K562 (cell line): ENCODE measurements at regions not wholly inside any gene's neighbourhood (a gene's known extent, or its start where the extent isn't known, plus 50 kb on each side); places are given as distances from the start of the nearest gene placed in this dataset.

ENCODE experiments used
- POLR2G ChIP-seq: fragments of 200-400 bp; formaldehyde crosslinking; IDR thresholded peaks from 2 replicates; pipeline ENCODE4 v1.6.1; 2017; ENCODE audit warnings: low read depth, mild to moderate bottlenecking, antibody characterized with exemption, low read length, moderate library complexity
- RBM39 ChIP-seq: fragments of 200-400 bp; formaldehyde crosslinking; optimal IDR thresholded peaks from 2 replicates; pipeline ENCODE3; 2018; ENCODE audit warnings: low read depth, low read length
- SREBF1 ChIP-seq: fragments of 150-350 bp; IDR thresholded peaks from 2 replicates; pipeline ENCODE4 v1.6.1; 2014; ENCODE audit warnings: antibody characterized with exemption, low read depth, low read length, borderline replicate concordance
- ZNF217 ChIP-seq: sonication (generic); formaldehyde crosslinking; IDR thresholded peaks from 2 replicates; pipeline ENCODE4 v1.8.0; 2022; ENCODE audit warnings: mild to moderate bottlenecking, missing genetic modification reagents
- ZNF324 ChIP-seq: fragments of 250-450 bp; sonication (Bioruptor Pico); IDR thresholded peaks from 2 replicates; pipeline ENCODE4 v1.4.0; 2020; ENCODE audit warnings: mild to moderate bottlenecking
- ZNF639 ChIP-seq, 2 experiments: fragments of 200-800 bp in 1 of 2; sonication (Bioruptor generic) in 1 of 2; sonication (generic) in 1 of 2; formaldehyde crosslinking in 1 of 2; IDR thresholded peaks in 1 of 2; conservative IDR thresholded peaks in 1 of 2; 2 replicates each; pipeline versions ENCODE4 v1.5.0 to v1.6.1; 2016 to 2020; ENCODE audit warnings: missing compliant biosample characterization in 1 of 2, missing genetic modification characterization in 1 of 2, missing genetic modification reagents in 1 of 2
- ZNF717 ChIP-seq: fragments of 250-450 bp; sonication (Bioruptor Pico); IDR thresholded peaks from 2 replicates; pipeline ENCODE4 v1.5.0; 2021
- ZNF785 ChIP-seq: fragments of 250-450 bp; sonication (Bioruptor Pico); IDR thresholded peaks from 2 replicates; pipeline ENCODE4 v1.4.0; 2020; ENCODE audit warnings: mild to moderate bottlenecking
- TF ChIP-seq, protein P1 (sequence below), 2 experiments: fragments of 450-650 bp; IDR thresholded peaks; 2 replicates each; pipeline ENCODE4 v1.6.1; 2018; ENCODE audit warnings: mild to moderate bottlenecking in 2 of 2, low read depth in 1 of 2; ENCODE audit not compliant: partially characterized antibody in 2 of 2
- TF ChIP-seq, protein P2 (sequence below): fragments of 250-450 bp; sonication (Bioruptor Pico); IDR thresholded peaks from 2 replicates; pipeline ENCODE4 v1.6.1; 2021; ENCODE audit warnings: mild to moderate bottlenecking

DNA sequence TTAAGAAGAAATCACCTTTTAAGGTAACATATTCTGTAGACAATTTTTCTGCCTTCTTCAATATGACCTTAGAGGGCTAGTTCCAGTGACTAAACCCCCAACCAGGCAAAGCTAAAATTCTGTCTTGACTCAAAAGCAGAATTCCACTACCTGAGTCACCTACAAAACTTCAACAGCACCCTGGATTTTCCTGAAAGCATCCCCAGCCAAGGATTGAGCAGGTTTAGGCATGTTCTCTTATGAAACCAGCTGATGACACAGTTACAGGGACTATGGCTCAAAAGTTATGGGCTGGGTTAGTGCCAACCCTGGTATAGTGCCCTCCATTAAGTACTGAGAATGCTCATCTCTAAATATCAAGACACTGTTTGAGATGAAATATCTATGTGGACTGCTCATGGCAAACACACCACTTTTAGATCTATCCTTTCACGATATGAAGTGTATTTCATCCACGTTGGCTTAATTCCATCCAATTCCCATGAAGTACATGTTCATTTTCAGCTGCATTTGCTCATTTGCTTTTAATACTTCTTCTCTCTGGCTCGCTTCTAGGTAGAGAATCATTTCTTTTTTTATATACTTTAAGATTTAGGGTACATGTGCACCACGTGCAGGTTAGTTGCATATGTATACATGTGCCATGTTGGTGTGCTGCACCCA lies 53.6 kb upstream of the TNFAIP3 start (continued):
- TF ChIP-seq POLR2G (no peak), ZNF717 (no peak), ZNF324 (CRISPR knock-in tag) (no peak), ZNF785 (CRISPR knock-in tag) (no peak), ZNF639 (CRISPR knock-in tag; conservative IDR thresholded peaks at IDR 0.05 in 1 of 2, IDR thresholded peaks at IDR 0.05 in 1 of 2) (no peak), ZNF217 (CRISPR knock-in tag) (no peak), SREBF1 (no peak), RBM39 (no peak)
- TF ChIP-seq, protein P1, sequence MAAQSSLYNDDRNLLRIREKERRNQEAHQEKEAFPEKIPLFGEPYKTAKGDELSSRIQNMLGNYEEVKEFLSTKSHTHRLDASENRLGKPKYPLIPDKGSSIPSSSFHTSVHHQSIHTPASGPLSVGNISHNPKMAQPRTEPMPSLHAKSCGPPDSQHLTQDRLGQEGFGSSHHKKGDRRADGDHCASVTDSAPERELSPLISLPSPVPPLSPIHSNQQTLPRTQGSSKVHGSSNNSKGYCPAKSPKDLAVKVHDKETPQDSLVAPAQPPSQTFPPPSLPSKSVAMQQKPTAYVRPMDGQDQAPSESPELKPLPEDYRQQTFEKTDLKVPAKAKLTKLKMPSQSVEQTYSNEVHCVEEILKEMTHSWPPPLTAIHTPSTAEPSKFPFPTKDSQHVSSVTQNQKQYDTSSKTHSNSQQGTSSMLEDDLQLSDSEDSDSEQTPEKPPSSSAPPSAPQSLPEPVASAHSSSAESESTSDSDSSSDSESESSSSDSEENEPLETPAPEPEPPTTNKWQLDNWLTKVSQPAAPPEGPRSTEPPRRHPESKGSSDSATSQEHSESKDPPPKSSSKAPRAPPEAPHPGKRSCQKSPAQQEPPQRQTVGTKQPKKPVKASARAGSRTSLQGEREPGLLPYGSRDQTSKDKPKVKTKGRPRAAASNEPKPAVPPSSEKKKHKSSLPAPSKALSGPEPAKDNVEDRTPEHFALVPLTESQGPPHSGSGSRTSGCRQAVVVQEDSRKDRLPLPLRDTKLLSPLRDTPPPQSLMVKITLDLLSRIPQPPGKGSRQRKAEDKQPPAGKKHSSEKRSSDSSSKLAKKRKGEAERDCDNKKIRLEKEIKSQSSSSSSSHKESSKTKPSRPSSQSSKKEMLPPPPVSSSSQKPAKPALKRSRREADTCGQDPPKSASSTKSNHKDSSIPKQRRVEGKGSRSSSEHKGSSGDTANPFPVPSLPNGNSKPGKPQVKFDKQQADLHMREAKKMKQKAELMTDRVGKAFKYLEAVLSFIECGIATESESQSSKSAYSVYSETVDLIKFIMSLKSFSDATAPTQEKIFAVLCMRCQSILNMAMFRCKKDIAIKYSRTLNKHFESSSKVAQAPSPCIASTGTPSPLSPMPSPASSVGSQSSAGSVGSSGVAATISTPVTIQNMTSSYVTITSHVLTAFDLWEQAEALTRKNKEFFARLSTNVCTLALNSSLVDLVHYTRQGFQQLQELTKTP (IDR thresholded peaks at IDR 0.05; ENCODE audit: low read depth in 1 of 2, partially characterized antibody in 2 of 2), result no peak
- TF ChIP-seq, protein P2, sequence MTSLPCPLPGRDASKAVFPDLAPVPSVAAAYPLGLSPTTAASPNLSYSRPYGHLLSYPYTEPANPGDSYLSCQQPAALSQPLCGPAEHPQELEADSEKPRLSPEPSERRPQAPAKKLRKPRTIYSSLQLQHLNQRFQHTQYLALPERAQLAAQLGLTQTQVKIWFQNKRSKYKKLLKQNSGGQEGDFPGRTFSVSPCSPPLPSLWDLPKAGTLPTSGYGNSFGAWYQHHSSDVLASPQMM (CRISPR knock-in tag), result no peak
